Upper lobe of left lung (tissue), 6 donors: ENCODE measurements at regions not wholly inside any gene's neighbourhood (a gene's known extent, or its start where the extent isn't known, plus 50 kb on each side); places are given as distances from the start of the nearest gene placed in this dataset.

ENCODE experiments used
- ATAC-seq, 2 donors: fragments of 200-7000 bp; cut with Tn5 transposase; one replicate each; pipeline ENCODE4 v1.9.1; 2022; ENCODE audit warnings: mild to moderate bottlenecking in 2 of 2, moderate library complexity in 2 of 2; ENCODE audit not compliant: low FRiP score in 2 of 2
- DNase-seq, 2 donors: peaks; one replicate each; pipeline ENCODE4 v3.0.0-alpha.2; 2019 to 2020
- H3K27ac ChIP-seq, 4 donors: fragments of 200-600 bp; sonication (generic); one replicate each; pipeline ENCODE4 v1.5.1; 2016 to 2019
- H3K27me3 ChIP-seq, 4 donors: fragments of 200-600 bp; sonication (generic); one replicate each; pipeline ENCODE4 v1.5.1; 2017 to 2019
- H3K36me3 ChIP-seq, 4 donors: fragments of 200-600 bp; sonication (generic); one replicate each; pipeline ENCODE4 v1.5.1; 2016 to 2019
- H3K4me1 ChIP-seq, 4 donors: fragments of 200-600 bp; sonication (generic); one replicate each; pipeline ENCODE4 v1.5.1; 2018 to 2019
- H3K4me3 ChIP-seq, 4 donors: fragments of 200-600 bp; sonication (generic); one replicate each; pipeline ENCODE4 v1.5.1; 2017 to 2019; ENCODE audit warnings: mild to moderate bottlenecking in 2 of 4, moderate library complexity in 1 of 4
- H3K9me3 ChIP-seq, 4 donors: fragments of 200-600 bp; sonication (generic); one replicate each; pipeline ENCODE4 v1.5.1; 2018 to 2019
- CTCF ChIP-seq, 6 experiments: fragments of 450-650 bp in 4 of 6; fragments of 200-600 bp in 2 of 6; sonication (generic) in 2 of 6; IDR thresholded peaks; one replicate each; pipeline ENCODE4 v1.5.1; 2016 to 2019; ENCODE audit warnings: antibody characterized with exemption in 6 of 6
- EP300 ChIP-seq, 4 donors: sonication (generic); formaldehyde crosslinking; IDR thresholded peaks; one replicate each; pipeline ENCODE4 v1.5.1; 2017; ENCODE audit warnings: antibody characterized with exemption in 4 of 4, control low read depth in 2 of 4
- POLR2A ChIP-seq, 4 donors: fragments of 450-650 bp; IDR thresholded peaks; one replicate each; pipeline ENCODE4 v1.5.1; 2016 to 2017; ENCODE audit warnings: antibody characterized with exemption in 4 of 4, mild to moderate bottlenecking in 2 of 4
- POLR2AphosphoS5 ChIP-seq, 2 donors: sonication (generic); formaldehyde crosslinking; IDR thresholded peaks; one replicate each; pipeline ENCODE4 v1.5.1; 2017; ENCODE audit warnings: antibody characterized with exemption in 2 of 2
- WGBS, 2 donors: methylation state at CpG; one replicate each; pipeline ENCODE4 v1.1.5; 2017 to 2018; 5-methylcytosine and 5-hydroxymethylcytosine counted together
- donor health status: DM: no; HTN: no; CAD: no; lungs with moderate emphysema.
- donor health status: DM: no; HTN: yes; CAD: no; lungs with severe emphysema.

GRCh38 chr3:103662591-103662990 is 1227.8 kb downstream of the ZPLD1 start:
- H3K4me3 ChIP-seq: no peak overlapping the region
- H3K36me3 ChIP-seq: no peaks in the 10 kb centered on the region
- 95 to 96% methylated on average over 3 of the region's 3 CpGs for WGBS, 2 donors
- no peak for DNase-seq
- no peaks in the 10 kb centered on the region for H3K9me3 ChIP-seq
- TF ChIP-seq POLR2A (IDR thresholded peaks at IDR 0.05) (no peak), CTCF (IDR thresholded peaks at IDR 0.05) (no peak), POLR2AphosphoS5 (IDR thresholded peaks at IDR 0.05) (no peak), EP300 (IDR thresholded peaks at IDR 0.05) (no peak)
- H3K27me3 ChIP-seq: no peaks in the 10 kb centered on the region
- no peak overlapping the region for H3K27ac ChIP-seq
- ATAC-seq: no peak
- no peaks in the 10 kb centered on the region for H3K4me1 ChIP-seq

GRCh38 chr3:103672346-103672745 is 1237.5 kb downstream of the ZPLD1 start:
- Histone ChIP-seq H3K4me3 (no peak overlapping the region), H3K36me3 (no peaks in the 10 kb centered on the region), H3K9me3 (no peaks in the 10 kb centered on the region), H3K4me1 (no peaks in the 10 kb centered on the region), H3K27me3 (no peaks in the 10 kb centered on the region), H3K27ac (no peak overlapping the region)
- DNase-seq (no peak), ATAC-seq (no peak)
- WGBS, 2 donors: 75 to 80% methylated on average over 2 of the region's 2 CpGs
- TF ChIP-seq POLR2AphosphoS5 (IDR thresholded peaks at IDR 0.05) (no peak), EP300 (IDR thresholded peaks at IDR 0.05) (no peak), CTCF (IDR thresholded peaks at IDR 0.05) (no peak), POLR2A (IDR thresholded peaks at IDR 0.05) (no peak)

- 45 to 47% methylated on average over 4 of the region's 4 CpGs for WGBS, 2 donors
- DNase-seq: no peak
- H3K36me3 ChIP-seq: no peaks in the 10 kb centered on the region
- H3K27ac ChIP-seq: no peak overlapping the region
- no peaks in the 10 kb centered on the region for H3K27me3 ChIP-seq
- H3K4me1 ChIP-seq: no peaks in the 10 kb centered on the region
- ATAC-seq: no peak
- H3K4me3 ChIP-seq: no peak overlapping the region
- H3K9me3 ChIP-seq: no peaks in the 10 kb centered on the region
- no peak for TF ChIP-seq EP300 (IDR thresholded peaks at IDR 0.05)
- TF ChIP-seq CTCF (IDR thresholded peaks at IDR 0.05): no peak
- no peak for TF ChIP-seq POLR2AphosphoS5 (IDR thresholded peaks at IDR 0.05)
- no peak for TF ChIP-seq POLR2A (IDR thresholded peaks at IDR 0.05)
Observed at GRCh38 chr3:103684904-103685303, 1250.1 kb downstream of the ZPLD1 start.

- H3K27ac ChIP-seq: no peak overlapping the region
- no peak for TF ChIP-seq POLR2A (IDR thresholded peaks at IDR 0.05)
- TF ChIP-seq EP300 (IDR thresholded peaks at IDR 0.05): no peak
- no peak for TF ChIP-seq POLR2AphosphoS5 (IDR thresholded peaks at IDR 0.05)
- no peak for TF ChIP-seq CTCF (IDR thresholded peaks at IDR 0.05)
- no peak for DNase-seq
- H3K36me3 ChIP-seq: no peaks in the 10 kb centered on the region
- ATAC-seq: no peak
- H3K9me3 ChIP-seq: peaks cover 0 to 3% (median 0%) of the 10 kb centered on the region in 4 donors
- 0% methylated on average over 1 of the region's 1 CpG for WGBS, 2 donors
- no peaks in the 10 kb centered on the region for H3K27me3 ChIP-seq
- H3K4me1 ChIP-seq: no peaks in the 10 kb centered on the region
- no peak overlapping the region for H3K4me3 ChIP-seq
Observed at GRCh38 chr3:103685939-103686338, 1251.1 kb downstream of the ZPLD1 start.

GRCh38 chr3:103690536-103690935 is 1255.7 kb downstream of the ZPLD1 start:
- no peaks in the 10 kb centered on the region for H3K4me1 ChIP-seq
- no peak overlapping the region for H3K27ac ChIP-seq
- DNase-seq (no peak), ATAC-seq (no peak)
- H3K36me3 ChIP-seq: no peaks in the 10 kb centered on the region
- no peak overlapping the region for H3K4me3 ChIP-seq
- no peaks in the 10 kb centered on the region for H3K27me3 ChIP-seq
- no peak for TF ChIP-seq CTCF (IDR thresholded peaks at IDR 0.05)
- no peak for TF ChIP-seq EP300 (IDR thresholded peaks at IDR 0.05)
- no peak for TF ChIP-seq POLR2A (IDR thresholded peaks at IDR 0.05)
- TF ChIP-seq POLR2AphosphoS5 (IDR thresholded peaks at IDR 0.05): no peak
- peaks cover 0 to 3% (median 0%) of the 10 kb centered on the region in 4 donors for H3K9me3 ChIP-seq
